ENCODE measurements at regions not wholly inside any gene's neighbourhood (a gene's known extent, or its start where the extent isn't known, plus 50 kb on each side); places are given as distances from the start of the nearest gene placed in this dataset.

DNA sequence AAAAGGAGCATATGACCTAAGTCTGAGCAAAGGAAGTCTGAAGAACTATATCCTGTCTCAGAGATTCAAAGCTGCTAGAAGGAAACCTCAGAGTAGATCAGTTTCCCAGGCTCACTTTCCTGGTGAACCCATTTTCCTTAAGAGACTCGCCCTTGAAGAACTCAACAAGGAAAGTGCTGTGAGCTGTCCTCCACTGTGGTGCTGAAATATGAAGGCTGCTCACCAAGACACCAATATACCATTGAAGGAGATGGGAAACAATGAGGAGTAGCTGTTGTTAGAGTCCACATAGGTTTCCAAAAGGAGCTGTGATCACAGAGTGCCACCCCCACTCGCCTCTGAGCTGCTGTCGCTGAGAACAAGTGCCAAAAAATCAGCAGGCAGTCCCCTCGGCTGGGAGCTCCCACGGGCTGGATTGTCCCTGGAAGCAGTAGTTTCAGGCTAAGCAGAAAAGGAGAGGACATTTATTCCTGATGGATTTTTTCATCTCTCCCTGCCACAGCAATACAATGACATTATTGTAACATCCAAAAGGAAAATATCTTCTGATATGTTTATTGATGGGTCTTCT is 282.1 kb downstream of the RPS29 start:
- Mint-ChIP-seq H3K4me3 (no peak overlapping the region), H3K27me3 (peaks cover 0 to 3% of the 10 kb centered on the region in 2 donors), H3K36me3 (no peaks in the 10 kb centered on the region), H3K27ac (no peak overlapping the region), H3K9me3 (peaks cover 0 to 6% (median under 1%) of the 10 kb centered on the region in 8 donors), H3K4me1 (no peaks in the 10 kb centered on the region)
- intact Hi-C loops (cut with micrococcal nuclease): no loop called here
- ChIA-PET CTCF (ENCODE audit: partially characterized antibody) (no interaction called here), POLR2A (ENCODE audit: partially characterized antibody) (no interaction called here)
- Histone ChIP-seq H3K4me3 (ENCODE audit: low read length in 2 of 2) (no peak overlapping the region), H3K36me3 (ENCODE audit: insufficient read depth, low read length) (no peaks in the 10 kb centered on the region), H3K9me3 (ENCODE audit: control insufficient read depth in 1 of 2, low read length in 2 of 2) (no peaks in the 10 kb centered on the region), H3K27me3 (ENCODE audit: insufficient read depth, low read length) (no peaks in the 10 kb centered on the region), H3K4me1 (ENCODE audit: insufficient read depth, low read length) (no peaks in the 10 kb centered on the region), H3K27ac (ENCODE audit: low read depth, low read length) (no peak overlapping the region)
- DNase-seq: no peak

DNA sequence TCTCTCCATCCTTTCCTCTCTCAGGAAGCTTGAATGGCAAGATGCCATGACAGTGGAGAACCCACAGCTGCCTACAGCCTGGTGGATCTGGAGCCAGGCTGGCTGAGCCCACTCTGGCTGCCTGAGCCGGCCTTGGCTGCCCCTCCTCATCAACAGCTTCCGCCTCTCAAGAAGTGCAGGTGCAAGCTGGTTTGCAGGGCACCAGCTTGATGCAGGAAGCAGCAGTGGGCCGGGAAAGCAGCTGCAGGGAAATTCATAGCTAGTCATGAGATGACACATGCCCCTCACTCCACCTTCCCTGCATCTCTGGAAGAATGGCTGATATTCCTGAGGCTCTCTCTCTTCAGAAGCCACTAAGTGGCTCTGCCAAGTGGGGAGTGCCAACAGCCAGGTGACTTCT is 289.1 kb downstream of the RPS29 start:
- intact Hi-C loops (cut with micrococcal nuclease): no loop called here
- CTCF ChIA-PET (ENCODE audit: partially characterized antibody): no interaction called here

DNA sequence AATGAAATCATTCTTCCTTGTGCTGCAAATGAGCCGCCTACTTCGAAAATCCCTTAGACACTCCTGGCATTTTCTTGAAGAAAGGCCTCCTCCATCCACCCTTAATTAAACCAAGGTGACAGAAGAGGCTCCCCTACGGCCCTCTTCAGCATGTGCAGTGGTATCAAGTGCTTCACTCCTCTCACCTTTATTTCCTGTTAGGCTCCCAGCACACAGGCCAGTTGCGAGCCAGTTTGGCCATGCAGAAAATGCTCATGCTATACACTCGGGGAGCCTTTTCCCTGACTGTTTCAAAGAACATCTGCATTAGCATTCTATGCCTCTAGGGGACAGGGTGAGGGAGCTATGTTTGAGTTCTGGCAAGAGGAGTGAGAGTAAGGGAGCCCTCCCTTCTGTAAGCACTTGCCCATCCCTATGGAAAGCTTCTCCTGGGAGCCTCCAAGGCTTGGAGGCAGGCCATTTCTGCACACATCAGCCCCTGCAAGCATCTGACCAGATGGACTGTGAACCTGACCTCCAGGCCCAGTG is 291.5 kb downstream of the RPS29 start:
- Histone ChIP-seq H3K9me3 (ENCODE audit: control insufficient read depth in 1 of 2, low read length in 2 of 2) (no peaks in the 10 kb centered on the region), H3K36me3 (ENCODE audit: insufficient read depth, low read length) (no peaks in the 10 kb centered on the region), H3K4me3 (ENCODE audit: low read length in 2 of 2) (no peak overlapping the region), H3K27me3 (ENCODE audit: insufficient read depth, low read length) (no peaks in the 10 kb centered on the region), H3K4me1 (ENCODE audit: insufficient read depth, low read length) (no peaks in the 10 kb centered on the region), H3K27ac (ENCODE audit: low read depth, low read length) (no peak overlapping the region)
- H3K9me3 Mint-ChIP-seq: no peaks in the 10 kb centered on the region
- intact Hi-C loops (cut with micrococcal nuclease): no loop called here
- no peaks in the 10 kb centered on the region for H3K4me1 Mint-ChIP-seq
- peaks cover 0 to 2% of the 10 kb centered on the region in 2 donors for H3K27me3 Mint-ChIP-seq
- H3K36me3 Mint-ChIP-seq: no peaks in the 10 kb centered on the region
- ChIA-PET POLR2A (ENCODE audit: partially characterized antibody) (no interaction called here), CTCF (ENCODE audit: partially characterized antibody) (no interaction called here)
- no peak for DNase-seq
- H3K4me3 Mint-ChIP-seq: no peak overlapping the region
- H3K27ac Mint-ChIP-seq: no peak overlapping the region

More for the DNA sequence above, 289.1 kb downstream of the RPS29 start:
- Histone ChIP-seq H3K36me3 (ENCODE audit: insufficient read depth, low read length) (no peaks in the 10 kb centered on the region), H3K27me3 (ENCODE audit: insufficient read depth, low read length) (no peaks in the 10 kb centered on the region), H3K4me1 (ENCODE audit: insufficient read depth, low read length) (no peaks in the 10 kb centered on the region), H3K9me3 (ENCODE audit: control insufficient read depth in 1 of 2, low read length in 2 of 2) (no peaks in the 10 kb centered on the region), H3K27ac (ENCODE audit: low read depth, low read length) (no peak overlapping the region), H3K4me3 (ENCODE audit: low read length in 2 of 2) (no peak overlapping the region)
- H3K27me3 Mint-ChIP-seq: peaks cover 0 to 5% of the 10 kb centered on the region in 2 donors
- POLR2A ChIA-PET (ENCODE audit: partially characterized antibody): no interaction called here
- H3K9me3 Mint-ChIP-seq: peaks cover 0 to 6% (median under 1%) of the 10 kb centered on the region in 8 donors
- no peaks in the 10 kb centered on the region for H3K36me3 Mint-ChIP-seq
- no peak overlapping the region for H3K4me3 Mint-ChIP-seq
- no peak overlapping the region for H3K27ac Mint-ChIP-seq
- DNase-seq: no peak
- H3K4me1 Mint-ChIP-seq: no peaks in the 10 kb centered on the region

DNA sequence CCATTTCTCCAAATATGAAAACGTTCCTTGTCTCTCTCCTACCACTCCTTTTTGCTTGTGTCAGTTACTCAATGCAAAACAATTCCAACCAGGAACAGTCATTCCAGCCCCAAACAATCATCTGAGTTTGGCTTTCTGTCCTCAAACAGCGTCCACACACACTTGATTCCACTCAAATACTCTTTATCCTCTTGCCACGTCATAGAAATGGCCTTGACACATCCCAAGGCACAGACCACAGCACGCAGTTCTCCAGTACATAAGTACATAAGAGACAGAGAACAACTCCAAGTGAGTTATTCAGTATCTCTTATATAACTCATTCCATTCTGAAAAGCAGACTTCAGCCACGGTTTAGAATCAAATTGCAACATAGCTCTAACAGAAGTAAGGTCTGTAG is 299.2 kb downstream of the RPS29 start:
- no peaks in the 10 kb centered on the region for H3K27me3 ChIP-seq (ENCODE audit: insufficient read depth, low read length)
- Mint-ChIP-seq H3K27ac (no peak overlapping the region), H3K27me3 (peaks cover 7 to 9% of the 10 kb centered on the region in 2 donors), H3K4me3 (no peak overlapping the region), H3K9me3 (peaks cover 0 to 2% (median 0%) of the 10 kb centered on the region in 8 donors), H3K36me3 (no peaks in the 10 kb centered on the region), H3K4me1 (no peaks in the 10 kb centered on the region)
- no peak overlapping the region for H3K27ac ChIP-seq (ENCODE audit: low read depth, low read length)
- no peaks in the 10 kb centered on the region for H3K9me3 ChIP-seq (ENCODE audit: control insufficient read depth in 1 of 2, low read length in 2 of 2)
- H3K4me1 ChIP-seq (ENCODE audit: insufficient read depth, low read length): no peaks in the 10 kb centered on the region
- CTCF ChIA-PET (ENCODE audit: partially characterized antibody): no interaction called here
- intact Hi-C loops (cut with micrococcal nuclease): no loop called here
- no peaks in the 10 kb centered on the region for H3K36me3 ChIP-seq (ENCODE audit: insufficient read depth, low read length)
- H3K4me3 ChIP-seq (ENCODE audit: low read length in 2 of 2): no peak overlapping the region
- POLR2A ChIA-PET (ENCODE audit: partially characterized antibody): no interaction called here
- no peak for DNase-seq

DNA sequence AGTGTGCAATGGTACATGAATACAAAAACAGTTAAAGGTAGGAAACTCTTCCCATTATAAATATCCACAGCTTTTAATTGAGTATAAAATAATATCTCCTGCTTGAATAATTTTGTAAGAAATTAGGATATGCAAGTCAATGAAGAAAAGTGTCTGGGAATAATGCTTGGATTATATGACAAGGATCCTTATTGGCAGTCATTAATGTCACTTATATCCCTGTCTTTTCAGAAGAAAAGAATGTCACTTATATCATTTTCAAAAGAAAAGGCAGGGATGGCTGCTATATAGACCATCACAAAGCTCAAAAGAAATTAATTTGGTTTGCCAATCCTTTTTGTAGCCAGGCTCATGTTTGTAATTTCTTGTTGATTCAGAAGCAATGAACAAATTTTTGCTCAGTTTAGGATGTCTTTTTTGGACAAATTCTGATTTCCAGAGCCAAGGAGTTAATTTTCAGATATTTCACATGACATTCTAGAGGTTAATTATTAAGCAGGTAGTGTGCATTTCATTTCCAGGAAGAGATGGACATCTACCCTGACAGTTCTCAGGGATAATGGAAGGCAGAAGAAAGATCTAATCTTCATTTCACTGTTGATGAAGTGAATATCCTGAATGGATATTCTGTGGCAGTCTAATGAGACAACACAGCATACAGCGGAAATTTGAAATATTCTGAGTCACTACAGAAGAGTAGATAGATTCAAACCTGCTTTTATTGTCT is 299.8 kb downstream of the RPS29 start:
- Histone ChIP-seq H3K4me1 (ENCODE audit: insufficient read depth, low read length) (no peaks in the 10 kb centered on the region), H3K36me3 (ENCODE audit: insufficient read depth, low read length) (no peaks in the 10 kb centered on the region), H3K27me3 (ENCODE audit: insufficient read depth, low read length) (no peaks in the 10 kb centered on the region), H3K4me3 (ENCODE audit: low read length in 2 of 2) (no peak overlapping the region), H3K9me3 (ENCODE audit: control insufficient read depth in 1 of 2, low read length in 2 of 2) (no peaks in the 10 kb centered on the region), H3K27ac (ENCODE audit: low read depth, low read length) (no peak overlapping the region)
- Mint-ChIP-seq H3K27ac (no peak overlapping the region), H3K27me3 (peaks cover 7 to 9% of the 10 kb centered on the region in 2 donors), H3K4me3 (no peak overlapping the region), H3K9me3 (peaks cover 0 to 2% (median 0%) of the 10 kb centered on the region in 8 donors), H3K4me1 (no peaks in the 10 kb centered on the region), H3K36me3 (no peaks in the 10 kb centered on the region)
- intact Hi-C loops (cut with micrococcal nuclease): no loop called here
- no peak for DNase-seq
- POLR2A ChIA-PET (ENCODE audit: partially characterized antibody): no interaction called here
- CTCF ChIA-PET (ENCODE audit: partially characterized antibody): no interaction called here

DNA sequence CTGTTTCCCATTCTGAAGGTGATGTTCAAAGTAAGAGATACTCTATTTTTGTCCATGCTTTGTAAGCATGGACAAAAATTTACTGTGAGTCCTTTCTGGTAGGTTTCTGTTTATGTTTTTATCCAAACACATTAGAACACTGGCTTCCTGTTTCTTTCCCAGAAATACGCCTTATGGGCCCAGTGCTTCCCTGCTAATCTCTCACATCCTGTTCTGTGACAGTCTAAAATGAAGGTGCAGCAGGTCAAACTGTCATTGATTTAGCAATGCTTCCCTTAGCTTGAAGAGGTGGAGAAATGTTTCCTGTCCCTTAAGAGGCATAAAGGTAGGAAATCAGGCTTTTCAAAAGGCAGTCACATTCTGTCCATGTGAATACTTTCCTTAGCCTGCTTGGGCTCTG is 305.6 kb downstream of the RPS29 start:
- peaks cover 0 to 2% (median 0%) of the 10 kb centered on the region in 8 donors for H3K9me3 Mint-ChIP-seq
- ChIA-PET CTCF (ENCODE audit: partially characterized antibody) (no interaction called here), POLR2A (ENCODE audit: partially characterized antibody) (no interaction called here)
- Histone ChIP-seq H3K27me3 (ENCODE audit: insufficient read depth, low read length) (no peaks in the 10 kb centered on the region), H3K4me3 (ENCODE audit: low read length in 2 of 2) (no peak overlapping the region), H3K4me1 (ENCODE audit: insufficient read depth, low read length) (no peaks in the 10 kb centered on the region), H3K27ac (ENCODE audit: low read depth, low read length) (no peak overlapping the region), H3K36me3 (ENCODE audit: insufficient read depth, low read length) (no peaks in the 10 kb centered on the region), H3K9me3 (ENCODE audit: control insufficient read depth in 1 of 2, low read length in 2 of 2) (no peaks in the 10 kb centered on the region)
- H3K4me3 Mint-ChIP-seq: no peak overlapping the region
- peaks cover 4 to 6% of the 10 kb centered on the region in 2 donors for H3K27me3 Mint-ChIP-seq
- H3K36me3 Mint-ChIP-seq: no peaks in the 10 kb centered on the region
- H3K4me1 Mint-ChIP-seq: no peaks in the 10 kb centered on the region
- intact Hi-C loops (cut with micrococcal nuclease): no loop called here
- H3K27ac Mint-ChIP-seq: no peak overlapping the region
- DNase-seq: no peak

DNA sequence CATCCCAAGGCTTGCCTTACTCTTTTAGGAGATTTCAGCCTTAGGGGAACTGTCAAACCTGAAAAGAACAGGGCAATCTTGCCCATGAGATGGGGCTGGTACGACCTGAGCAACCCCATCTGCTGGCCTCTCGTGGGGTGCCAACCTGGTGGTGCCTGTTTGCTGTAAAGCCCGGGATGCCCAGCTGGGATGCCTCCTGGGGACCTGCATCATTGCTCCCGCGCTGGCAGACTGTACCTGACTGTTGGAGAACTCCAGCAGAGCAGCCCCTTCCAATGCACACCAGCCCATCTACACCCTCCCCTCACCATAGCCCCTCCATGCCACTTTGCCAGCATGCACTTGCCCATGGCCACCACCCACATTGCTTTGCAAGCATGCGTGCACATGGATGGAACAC is 335.7 kb downstream of the RPS29 start:
- Histone ChIP-seq H3K27ac (ENCODE audit: low read depth, low read length) (no peak overlapping the region), H3K9me3 (ENCODE audit: control insufficient read depth in 1 of 2, low read length in 2 of 2) (no peaks in the 10 kb centered on the region), H3K27me3 (ENCODE audit: insufficient read depth, low read length) (no peaks in the 10 kb centered on the region), H3K4me1 (ENCODE audit: insufficient read depth, low read length) (no peaks in the 10 kb centered on the region), H3K4me3 (ENCODE audit: low read length in 2 of 2) (no peak overlapping the region), H3K36me3 (ENCODE audit: insufficient read depth, low read length) (no peaks in the 10 kb centered on the region)
- peaks cover 0 to 15% (median 2%) of the 10 kb centered on the region in 8 donors for H3K9me3 Mint-ChIP-seq
- H3K27me3 Mint-ChIP-seq: peaks cover 0 to 5% of the 10 kb centered on the region in 2 donors
- CTCF ChIA-PET (ENCODE audit: partially characterized antibody): no interaction called here
- no peaks in the 10 kb centered on the region for H3K4me1 Mint-ChIP-seq
- H3K36me3 Mint-ChIP-seq: no peaks in the 10 kb centered on the region
- H3K4me3 Mint-ChIP-seq: no peak overlapping the region
- POLR2A ChIA-PET (ENCODE audit: partially characterized antibody): no interaction called here
- H3K27ac Mint-ChIP-seq: no peak overlapping the region
- DNase-seq: no peak
- intact Hi-C loops (cut with micrococcal nuclease): no loop called here

Data from CD4-positive, alpha-beta memory T cell (primary cell).